Upper lobe of left lung (tissue), 6 donors: ENCODE measurements at regions not wholly inside any gene's neighbourhood (a gene's known extent, or its start where the extent isn't known, plus 50 kb on each side); places are given as distances from the start of the nearest gene placed in this dataset.

Experiments
- ATAC-seq, 2 donors: fragments of 200-7000 bp; cut with Tn5 transposase; one replicate each; pipeline ENCODE4 v1.9.1; 2022; ENCODE audit warnings: mild to moderate bottlenecking in 2 of 2, moderate library complexity in 2 of 2; ENCODE audit not compliant: low FRiP score in 2 of 2
- DNase-seq, 2 donors: peaks; one replicate each; pipeline ENCODE4 v3.0.0-alpha.2; 2019 to 2020
- H3K27ac ChIP-seq, 4 donors: fragments of 200-600 bp; sonication (generic); one replicate each; pipeline ENCODE4 v1.5.1; 2016 to 2019
- H3K27me3 ChIP-seq, 4 donors: fragments of 200-600 bp; sonication (generic); one replicate each; pipeline ENCODE4 v1.5.1; 2017 to 2019
- H3K36me3 ChIP-seq, 4 donors: fragments of 200-600 bp; sonication (generic); one replicate each; pipeline ENCODE4 v1.5.1; 2016 to 2019
- H3K4me1 ChIP-seq, 4 donors: fragments of 200-600 bp; sonication (generic); one replicate each; pipeline ENCODE4 v1.5.1; 2018 to 2019
- H3K4me3 ChIP-seq, 4 donors: fragments of 200-600 bp; sonication (generic); one replicate each; pipeline ENCODE4 v1.5.1; 2017 to 2019; ENCODE audit warnings: mild to moderate bottlenecking in 2 of 4, moderate library complexity in 1 of 4
- H3K9me3 ChIP-seq, 4 donors: fragments of 200-600 bp; sonication (generic); one replicate each; pipeline ENCODE4 v1.5.1; 2018 to 2019
- CTCF ChIP-seq, 6 experiments: fragments of 450-650 bp in 4 of 6; fragments of 200-600 bp in 2 of 6; sonication (generic) in 2 of 6; IDR thresholded peaks; one replicate each; pipeline ENCODE4 v1.5.1; 2016 to 2019; ENCODE audit warnings: antibody characterized with exemption in 6 of 6
- EP300 ChIP-seq, 4 donors: sonication (generic); formaldehyde crosslinking; IDR thresholded peaks; one replicate each; pipeline ENCODE4 v1.5.1; 2017; ENCODE audit warnings: antibody characterized with exemption in 4 of 4, control low read depth in 2 of 4
- POLR2A ChIP-seq, 4 donors: fragments of 450-650 bp; IDR thresholded peaks; one replicate each; pipeline ENCODE4 v1.5.1; 2016 to 2017; ENCODE audit warnings: antibody characterized with exemption in 4 of 4, mild to moderate bottlenecking in 2 of 4
- POLR2AphosphoS5 ChIP-seq, 2 donors: sonication (generic); formaldehyde crosslinking; IDR thresholded peaks; one replicate each; pipeline ENCODE4 v1.5.1; 2017; ENCODE audit warnings: antibody characterized with exemption in 2 of 2
- WGBS, 2 donors: methylation state at CpG; one replicate each; pipeline ENCODE4 v1.1.5; 2017 to 2018; 5-methylcytosine and 5-hydroxymethylcytosine counted together
- donor health status: DM: no; HTN: no; CAD: no; lungs with moderate emphysema.
- donor health status: DM: no; HTN: yes; CAD: no; lungs with severe emphysema.

GRCh38 chr16:55014022-55014421, 83.4 kb downstream of the IRX5 start:
- H3K27ac ChIP-seq = no peak overlapping the region
- H3K9me3 ChIP-seq = no peaks in the 10 kb centered on the region
- no peak overlapping the region for H3K4me3 ChIP-seq
- no peak for DNase-seq
- H3K4me1 ChIP-seq = no peaks in the 10 kb centered on the region
- no peak for TF ChIP-seq EP300 (IDR thresholded peaks at IDR 0.05)
- no peak for TF ChIP-seq CTCF (IDR thresholded peaks at IDR 0.05)
- no peak for TF ChIP-seq POLR2A (IDR thresholded peaks at IDR 0.05)
- no peak for TF ChIP-seq POLR2AphosphoS5 (IDR thresholded peaks at IDR 0.05)
- H3K27me3 ChIP-seq = no peaks in the 10 kb centered on the region
- no peaks in the 10 kb centered on the region for H3K36me3 ChIP-seq
- 95% methylated on average over 4 of the region's 4 CpGs for WGBS, 2 donors
- ATAC-seq = no peak

- Histone ChIP-seq H3K4me1 (no peaks in the 10 kb centered on the region), H3K27ac (no peak overlapping the region), H3K9me3 (peaks cover 0 to under 1% (median 0%) of the 10 kb centered on the region in 4 donors), H3K36me3 (no peaks in the 10 kb centered on the region), H3K4me3 (no peak overlapping the region), H3K27me3 (no peaks in the 10 kb centered on the region)
- ATAC-seq (no peak), DNase-seq (no peak)
- TF ChIP-seq POLR2AphosphoS5 (IDR thresholded peaks at IDR 0.05) = no peak
- 74% methylated on average over 8 to 10 of the region's 10 CpGs for WGBS, 2 donors
These were observed 84.7 kb downstream of the IRX5 start for GRCh38 chr16:55015181-55015913.

DNA sequence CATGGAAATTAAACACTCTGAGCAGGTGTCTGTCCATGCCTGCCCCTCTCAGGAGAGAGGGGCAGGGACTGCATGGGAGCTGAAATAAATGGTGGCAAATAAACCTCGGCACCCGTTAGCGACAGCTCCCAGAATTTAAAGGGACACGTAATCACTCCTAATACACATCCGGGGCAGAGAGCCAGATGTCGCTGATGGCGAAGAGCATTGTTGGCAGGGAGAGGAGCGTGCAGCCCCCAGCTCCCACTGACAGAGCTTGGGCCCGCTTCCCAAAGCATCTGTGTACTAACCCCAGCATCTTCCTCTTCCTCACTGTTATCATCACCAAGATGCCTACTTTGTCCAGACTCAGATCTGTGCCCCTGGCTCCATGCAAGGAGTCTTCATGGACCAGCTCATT, 85.8 kb downstream of the IRX5 start:
- Histone ChIP-seq H3K9me3 (peaks cover 0 to 6% (median 0%) of the 10 kb centered on the region in 4 donors), H3K27ac (no peak overlapping the region), H3K27me3 (no peaks in the 10 kb centered on the region), H3K4me3 (no peak overlapping the region), H3K36me3 (no peaks in the 10 kb centered on the region), H3K4me1 (no peaks in the 10 kb centered on the region)
- WGBS, 2 donors = 60 to 88% methylated on average over 9 of the region's 9 CpGs
- ATAC-seq (no peak), DNase-seq (no peak)
- TF ChIP-seq POLR2AphosphoS5 (IDR thresholded peaks at IDR 0.05) (no peak), CTCF (IDR thresholded peaks at IDR 0.05) (no peak), POLR2A (IDR thresholded peaks at IDR 0.05) (no peak), EP300 (IDR thresholded peaks at IDR 0.05) (no peak)

DNA sequence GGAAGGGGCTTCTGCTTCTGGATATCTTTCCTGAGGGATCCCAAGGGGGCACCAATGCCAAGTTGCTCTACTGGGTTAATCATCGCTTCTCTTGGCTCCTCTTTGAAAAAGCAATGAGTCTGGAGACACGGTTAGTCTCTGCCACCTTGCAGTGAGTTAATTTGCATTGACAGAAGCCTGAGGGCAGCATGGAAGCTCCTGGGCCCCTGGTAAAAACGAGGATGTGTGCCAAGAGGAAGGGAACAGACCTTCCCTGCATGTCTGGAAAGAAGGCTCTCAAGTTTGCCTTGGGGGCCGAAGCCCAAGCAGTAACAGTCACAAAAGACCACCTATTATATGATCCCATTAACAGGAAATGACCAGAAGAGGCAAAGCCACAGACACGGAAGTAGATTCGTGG, 86.7 kb downstream of the IRX5 start:
- peaks cover 0 to 6% (median 0%) of the 10 kb centered on the region in 4 donors for H3K9me3 ChIP-seq
- H3K27ac ChIP-seq = no peak overlapping the region
- no peaks in the 10 kb centered on the region for H3K27me3 ChIP-seq
- no peaks in the 10 kb centered on the region for H3K4me1 ChIP-seq
- TF ChIP-seq POLR2A (IDR thresholded peaks at IDR 0.05) (no peak), POLR2AphosphoS5 (IDR thresholded peaks at IDR 0.05) (no peak), EP300 (IDR thresholded peaks at IDR 0.05) (no peak), CTCF (IDR thresholded peaks at IDR 0.05) (no peak)
- no peak overlapping the region for H3K4me3 ChIP-seq
- DNase-seq (no peak), ATAC-seq (no peak)
- 44 to 59% methylated on average over 6 of the region's 6 CpGs for WGBS, 2 donors
- H3K36me3 ChIP-seq = no peaks in the 10 kb centered on the region

- H3K4me1 ChIP-seq = no peaks in the 10 kb centered on the region
- no peak overlapping the region for H3K4me3 ChIP-seq
- no peaks in the 10 kb centered on the region for H3K27me3 ChIP-seq
- H3K36me3 ChIP-seq = no peaks in the 10 kb centered on the region
- ATAC-seq (no peak), DNase-seq (peak in 1 of 2 donors; percentile 63)
- 80 to 93% methylated on average over 16 to 24 of the region's 24 CpGs for WGBS, 2 donors
- no peak for TF ChIP-seq POLR2AphosphoS5 (IDR thresholded peaks at IDR 0.05)
- TF ChIP-seq CTCF (IDR thresholded peaks at IDR 0.05) = no peak
- TF ChIP-seq EP300 (IDR thresholded peaks at IDR 0.05) = no peak
- no peak for TF ChIP-seq POLR2A (IDR thresholded peaks at IDR 0.05)
- peaks cover 0 to 6% (median 0%) of the 10 kb centered on the region in 4 donors for H3K9me3 ChIP-seq
- H3K27ac ChIP-seq = no peak overlapping the region
These were observed 88.2 kb downstream of the IRX5 start for GRCh38 chr16:55018881-55019280.
